SU-DHL-6 (cell line): ENCODE measurements at regions not wholly inside any gene's neighbourhood (a gene's known extent, or its start where the extent isn't known, plus 50 kb on each side); places are given as distances from the start of the nearest gene placed in this dataset.

Experiments
- EZH2phosphoT487 ChIP-seq: fragments of 200-600 bp; sonication (generic), shearing (Covaris generic); conservative IDR thresholded peaks from 2 replicates; pipeline ENCODE4 v1.6.1; 2018; ENCODE audit warnings: mild to moderate bottlenecking, antibody characterized with exemption, low read length, moderate library complexity, mixed read lengths
- TF ChIP-seq, protein P1 (sequence below): fragments of 200-600 bp; sonication (generic); IDR thresholded peaks from one replicate; pipeline ENCODE4 v1.5.1; 2017; ENCODE audit warnings: antibody characterized with exemption, mild to moderate bottlenecking, low read length, moderate library complexity; ENCODE audit not compliant: insufficient read depth, poor library complexity, severe bottlenecking

GRCh38 chr12:63232896-63233295, 81.9 kb upstream of the AVPR1A start:
- no peak for TF ChIP-seq EZH2phosphoT487
- TF ChIP-seq, protein P1, sequence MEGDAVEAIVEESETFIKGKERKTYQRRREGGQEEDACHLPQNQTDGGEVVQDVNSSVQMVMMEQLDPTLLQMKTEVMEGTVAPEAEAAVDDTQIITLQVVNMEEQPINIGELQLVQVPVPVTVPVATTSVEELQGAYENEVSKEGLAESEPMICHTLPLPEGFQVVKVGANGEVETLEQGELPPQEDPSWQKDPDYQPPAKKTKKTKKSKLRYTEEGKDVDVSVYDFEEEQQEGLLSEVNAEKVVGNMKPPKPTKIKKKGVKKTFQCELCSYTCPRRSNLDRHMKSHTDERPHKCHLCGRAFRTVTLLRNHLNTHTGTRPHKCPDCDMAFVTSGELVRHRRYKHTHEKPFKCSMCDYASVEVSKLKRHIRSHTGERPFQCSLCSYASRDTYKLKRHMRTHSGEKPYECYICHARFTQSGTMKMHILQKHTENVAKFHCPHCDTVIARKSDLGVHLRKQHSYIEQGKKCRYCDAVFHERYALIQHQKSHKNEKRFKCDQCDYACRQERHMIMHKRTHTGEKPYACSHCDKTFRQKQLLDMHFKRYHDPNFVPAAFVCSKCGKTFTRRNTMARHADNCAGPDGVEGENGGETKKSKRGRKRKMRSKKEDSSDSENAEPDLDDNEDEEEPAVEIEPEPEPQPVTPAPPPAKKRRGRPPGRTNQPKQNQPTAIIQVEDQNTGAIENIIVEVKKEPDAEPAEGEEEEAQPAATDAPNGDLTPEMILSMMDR = no peak
